ENCODE measurements at regions not wholly inside any gene's neighbourhood (a gene's known extent, or its start where the extent isn't known, plus 50 kb on each side); places are given as distances from the start of the nearest gene placed in this dataset.
"Not testable (repeated sequence)": the region's sequence is repeated elsewhere in the genome, so short reads cannot be mapped to it uniquely, and the experiment has no call there.

- DNase-seq: no peak
Observed at GRCh38 chr1:166629946-166630345, 209.3 kb upstream of the POGK start.

GRCh38 chr1:166630369-166630768 is 208.9 kb upstream of the POGK start:
- DNase-seq: no peak

- no peak for DNase-seq
Observed at GRCh38 chr1:166638137-166638536, 201.1 kb upstream of the POGK start.

GRCh38 chr1:166657228-166657627 is 182.0 kb upstream of the POGK start:
- not testable (repeated sequence) for DNase-seq

- not testable (repeated sequence) for DNase-seq
Observed at GRCh38 chr1:166666790-166667189, 172.5 kb upstream of the POGK start.

- DNase-seq: not testable (repeated sequence)
Observed at GRCh38 chr1:166667600-166667999, 171.7 kb upstream of the POGK start.

GRCh38 chr1:166671627-166672026 is 167.6 kb upstream of the POGK start:
- no peak for DNase-seq

- DNase-seq: no peak
Observed at GRCh38 chr1:166673722-166674121, 165.6 kb upstream of the POGK start.

GRCh38 chr1:166675213-166675612 is 164.1 kb upstream of the POGK start:
- DNase-seq: no peak

GRCh38 chr1:166676981-166677380 is 162.3 kb upstream of the POGK start:
- no peak for DNase-seq

- no peak for DNase-seq
Observed at GRCh38 chr1:166679369-166679768, 159.9 kb upstream of the POGK start.

- no peak for DNase-seq
Observed at GRCh38 chr1:166682588-166682987, 156.7 kb upstream of the POGK start.

GRCh38 chr1:166684669-166685068 is 154.6 kb upstream of the POGK start:
- DNase-seq: not testable (repeated sequence)

- no peak for DNase-seq
Observed at GRCh38 chr1:166685200-166685599, 154.1 kb upstream of the POGK start.

- not testable (repeated sequence) for DNase-seq
Observed at GRCh38 chr1:166685891-166686290, 153.4 kb upstream of the POGK start.

- DNase-seq: not testable (repeated sequence)
Observed at GRCh38 chr1:166690596-166690995, 148.7 kb upstream of the POGK start.

- DNase-seq: no peak
Observed at GRCh38 chr1:166691476-166691875, 147.8 kb upstream of the POGK start.

GRCh38 chr1:166692346-166692745 is 146.9 kb upstream of the POGK start:
- no peak for DNase-seq

- DNase-seq: no peak
Observed at GRCh38 chr1:166693158-166693557, 146.1 kb upstream of the POGK start.

GRCh38 chr1:166693673-166694297 is 145.5 kb upstream of the POGK start:
- no peak for DNase-seq

GRCh38 chr1:166695115-166695514 is 144.2 kb upstream of the POGK start:
- no peak for DNase-seq

- not testable (repeated sequence) for DNase-seq
Observed at GRCh38 chr1:166695834-166696233, 143.4 kb upstream of the POGK start.

GRCh38 chr1:166698771-166699170 is 140.5 kb upstream of the POGK start:
- no peak for DNase-seq

GRCh38 chr1:166699613-166700012 is 139.7 kb upstream of the POGK start:
- no peak for DNase-seq

GRCh38 chr1:166700696-166701095 is 138.6 kb upstream of the POGK start:
- no peak for DNase-seq

Measured in CD4-positive, alpha-beta T cell treated with Interleukin-12 subunit alpha and Interleukin-12 subunit beta, for 1 hour (primary cell).